OCI-LY7 (cell line): ENCODE measurements at regions not wholly inside any gene's neighbourhood (a gene's known extent, or its start where the extent isn't known, plus 50 kb on each side); places are given as distances from the start of the nearest gene placed in this dataset.

Experiments
- BruUV-seq: library from RNA; stranded (reverse); fragments of 400-500 nt; replicated peaks from 2 replicates; lab custom pipeline; 2021; lab: Mats Ljungman, UMichigan
- CTCF ChIA-PET: fragments of 300-600 bp; sonication (Branson Sonifier 250); formaldehyde crosslinking; loops from one replicate; lab custom pipeline; 2022; ENCODE audit warnings: antibody characterized with exemption; ENCODE audit not compliant: unreplicated experiment; lab: Charles Lee
- POLR2A ChIA-PET: fragments of 300-600 bp; sonication (Branson Sonifier 250); formaldehyde crosslinking; loops from one replicate; lab custom pipeline; 2022; ENCODE audit warnings: antibody characterized with exemption; lab: Charles Lee
- DNase-seq: peaks from one replicate; pipeline ENCODE4 v3.0.0-alpha.2; 2015; ENCODE audit warnings: low spot score
- H2AFZ ChIP-seq: fragments of 200-600 bp; sonication (generic), shearing (Covaris generic); 2 replicates; pipeline ENCODE4 v1.6.1; 2014; ENCODE audit warnings: mild to moderate bottlenecking, antibody characterized with exemption, low read length, moderate library complexity
- H3K27ac ChIP-seq: fragments of 200-600 bp; sonication (generic); 2 replicates; pipeline ENCODE4 v1.5.1; 2014; ENCODE audit warnings: mixed run types, low read depth, mild to moderate bottlenecking, moderate library complexity, low read length, inconsistent platforms; ENCODE audit not compliant: poor library complexity, severe bottlenecking
- H3K36me3 ChIP-seq: fragments of 200-600 bp; sonication (generic); 2 replicates; pipeline ENCODE4 v1.6.1; 2014; ENCODE audit warnings: mild to moderate bottlenecking, antibody characterized with exemption, low read length, moderate library complexity, mixed read lengths; ENCODE audit not compliant: insufficient read depth
- H3K4me1 ChIP-seq: fragments of 200-600 bp; sonication (generic); 2 replicates; pipeline ENCODE4 v1.5.1; 2014; ENCODE audit warnings: mild to moderate bottlenecking, low read length; ENCODE audit not compliant: insufficient read depth, poor library complexity, severe bottlenecking
- H3K4me2 ChIP-seq: fragments of 200-600 bp; sonication (generic); 2 replicates; pipeline ENCODE4 v1.6.1; 2014; ENCODE audit warnings: mild to moderate bottlenecking, low read length
- H3K4me3 ChIP-seq: fragments of 200-600 bp; sonication (generic); 2 replicates; pipeline ENCODE4 v1.5.1; 2014; ENCODE audit warnings: mild to moderate bottlenecking, low read depth, low read length; ENCODE audit not compliant: poor library complexity, severe bottlenecking
- H3K79me2 ChIP-seq: fragments of 200-600 bp; sonication (generic); 2 replicates; pipeline ENCODE4 v1.6.1; 2016; ENCODE audit warnings: low read depth, mild to moderate bottlenecking, low read length, moderate library complexity, mixed read lengths; ENCODE audit not compliant: insufficient read depth
- H3K9me2 ChIP-seq: fragments of 200-600 bp; sonication (generic); 2 replicates; pipeline ENCODE4 v1.6.1; 2016; ENCODE audit warnings: mild to moderate bottlenecking, low read length, mixed read lengths; ENCODE audit not compliant: insufficient read depth
- H3K9me3 ChIP-seq: fragments of 200-600 bp; sonication (generic); 2 replicates; pipeline ENCODE4 v1.6.1; 2014; ENCODE audit warnings: mild to moderate bottlenecking, mixed run types, low read length, mixed read lengths
- H4K20me1 ChIP-seq: fragments of 200-600 bp; sonication (generic); 2 replicates; pipeline ENCODE4 v1.6.1; 2014; ENCODE audit warnings: mild to moderate bottlenecking, antibody characterized with exemption, low read length, moderate library complexity, mixed read lengths; ENCODE audit not compliant: insufficient read depth
- CTCF ChIP-seq: fragments of 200-600 bp; sonication (generic); conservative IDR thresholded peaks from 2 replicates; pipeline ENCODE4 v1.5.1; 2014; ENCODE audit warnings: mild to moderate bottlenecking, antibody characterized with exemption, low read length, moderate library complexity, mixed read lengths
- EZH2phosphoT487 ChIP-seq: fragments of 200-600 bp; sonication (generic); IDR thresholded peaks from 2 replicates; pipeline ENCODE4 v1.6.1; 2018; ENCODE audit warnings: low read depth, borderline replicate concordance, mild to moderate bottlenecking, mixed run types, antibody characterized with exemption, low read length, moderate library complexity, mixed read lengths
- intact Hi-C: fragments of 100-400 bp; cut with micrococcal nuclease; formaldehyde crosslinking; loops from one replicate; pipeline ENCODE4 v1.10.0; 2022; ENCODE audit not compliant: unreplicated experiment

GRCh38 chr7:16268821-16269768 lies 152.2 kb downstream of the CRPPA start:
- TF ChIP-seq CTCF, result no peak
- TF ChIP-seq EZH2phosphoT487, result no peak
- no peak for DNase-seq
- Histone ChIP-seq H3K9me3 (no peaks in the 10 kb centered on the region), H3K36me3 (no peaks in the 10 kb centered on the region), H4K20me1 (no peaks in the 10 kb centered on the region), H3K4me1 (no peaks in the 10 kb centered on the region), H3K4me3 (no peak overlapping the region), H2AFZ (no peak overlapping the region), H3K9me2 (no peaks in the 10 kb centered on the region), H3K4me2 (no peak overlapping the region), H3K79me2 (no peaks in the 10 kb centered on the region), H3K27ac (no peak overlapping the region)
- BruUV-seq, result no TSS peak
- CTCF ChIA-PET, result no interaction called here
- intact Hi-C loops, result no loop called here
- POLR2A ChIA-PET, result interaction anchor here (0.7 kb wide), 1 partner anchor 103 kb away, joined by 3 read pairs; no protein-coding TSS in a partner anchor

GRCh38 chr7:16267953-16268820 lies 153.2 kb downstream of the CRPPA start:
- CTCF ChIA-PET, result no interaction called here
- no peak for DNase-seq
- H3K9me3 ChIP-seq, result no peaks in the 10 kb centered on the region
- no TSS peak for BruUV-seq
- H3K9me2 ChIP-seq, result no peaks in the 10 kb centered on the region
- H3K79me2 ChIP-seq, result no peaks in the 10 kb centered on the region
- no peak overlapping the region for H3K4me2 ChIP-seq
- no peak overlapping the region for H3K4me3 ChIP-seq
- no peak overlapping the region for H2AFZ ChIP-seq
- POLR2A ChIA-PET, result interaction anchor here (0.6 kb wide), 1 partner anchor 734 kb away, joined by 3 read pairs; no protein-coding TSS in a partner anchor
- intact Hi-C loops, result no loop called here
- no peaks in the 10 kb centered on the region for H4K20me1 ChIP-seq
- H3K4me1 ChIP-seq, result no peaks in the 10 kb centered on the region
- no peak for TF ChIP-seq CTCF
- TF ChIP-seq EZH2phosphoT487, result no peak
- H3K36me3 ChIP-seq, result no peaks in the 10 kb centered on the region
- no peak overlapping the region for H3K27ac ChIP-seq
